ENCODE measurements at regions not wholly inside any gene's neighbourhood (a gene's known extent, or its start where the extent isn't known, plus 50 kb on each side); places are given as distances from the start of the nearest gene placed in this dataset.

- no peak overlapping the region for H3K4me3 ChIP-seq (ENCODE audit: insufficient read depth, low read depth, low read length)
- DNase-seq = peak; percentile 48
These were observed 171.8 kb downstream of the CTTN start for GRCh38 chr11:70569996-70570692.

GRCh38 chr11:70570693-70571395 lies 172.5 kb downstream of the CTTN start:
- DNase-seq = no peak
- Histone ChIP-seq H3K27me3 (ENCODE audit: control insufficient read depth, insufficient read depth, low read length) (no peaks in the 10 kb centered on the region), H3K4me3 (ENCODE audit: insufficient read depth, low read depth, low read length) (no peak overlapping the region), H3K36me3 (replicated peaks; ENCODE audit: control insufficient read depth, insufficient read depth, low read length) (no peaks in the 10 kb centered on the region)

More at GRCh38 chr11:70569996-70570692, 171.8 kb downstream of the CTTN start:
- H3K27me3 ChIP-seq (ENCODE audit: control insufficient read depth, insufficient read depth, low read length) = no peaks in the 10 kb centered on the region
- H3K36me3 ChIP-seq (replicated peaks; ENCODE audit: control insufficient read depth, insufficient read depth, low read length) = no peaks in the 10 kb centered on the region

DNA sequence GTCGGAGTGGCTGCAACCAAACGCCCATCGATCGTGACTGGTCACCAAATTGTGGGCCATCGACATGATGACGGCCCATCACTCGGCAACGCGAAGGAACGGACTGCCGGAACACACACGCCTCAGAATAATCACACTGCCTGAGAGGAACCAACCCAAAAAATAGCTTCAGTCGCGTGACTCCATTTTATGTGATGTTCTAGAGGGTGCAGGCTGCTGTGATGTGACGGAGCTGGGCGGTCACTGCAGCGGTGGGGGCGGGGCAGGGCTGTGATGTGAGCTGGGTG lies 174.6 kb downstream of the CTTN start:
- no peak for DNase-seq

GRCh38 chr11:70573701-70574151 lies 175.4 kb downstream of the CTTN start:
- H3K27me3 ChIP-seq (ENCODE audit: control insufficient read depth, insufficient read depth, low read length) = no peaks in the 10 kb centered on the region
- peak; percentile 50 for DNase-seq
- no peaks in the 10 kb centered on the region for H3K36me3 ChIP-seq (replicated peaks; ENCODE audit: control insufficient read depth, insufficient read depth, low read length)
- no peak overlapping the region for H3K4me3 ChIP-seq (ENCODE audit: insufficient read depth, low read depth, low read length)

More for the DNA sequence above, 174.6 kb downstream of the CTTN start:
- no peaks in the 10 kb centered on the region for H3K36me3 ChIP-seq (replicated peaks; ENCODE audit: control insufficient read depth, insufficient read depth, low read length)
- H3K27me3 ChIP-seq (ENCODE audit: control insufficient read depth, insufficient read depth, low read length) = no peaks in the 10 kb centered on the region
- no peak overlapping the region for H3K4me3 ChIP-seq (ENCODE audit: insufficient read depth, low read depth, low read length)

- no peak overlapping the region for H3K4me3 ChIP-seq (ENCODE audit: insufficient read depth, low read depth, low read length)
- H3K27me3 ChIP-seq (ENCODE audit: control insufficient read depth, insufficient read depth, low read length) = no peaks in the 10 kb centered on the region
- DNase-seq = peak; percentile 35
- H3K36me3 ChIP-seq (replicated peaks; ENCODE audit: control insufficient read depth, insufficient read depth, low read length) = no peaks in the 10 kb centered on the region
These were observed 176.5 kb downstream of the CTTN start for GRCh38 chr11:70574725-70575347.

- no peak overlapping the region for H3K4me3 ChIP-seq (ENCODE audit: insufficient read depth, low read depth, low read length)
- H3K27me3 ChIP-seq (ENCODE audit: control insufficient read depth, insufficient read depth, low read length) = no peaks in the 10 kb centered on the region
- peak; percentile 64 for DNase-seq
- H3K36me3 ChIP-seq (replicated peaks; ENCODE audit: control insufficient read depth, insufficient read depth, low read length) = no peaks in the 10 kb centered on the region
These were observed 177.2 kb downstream of the CTTN start for GRCh38 chr11:70575396-70576060.

- Histone ChIP-seq H3K27me3 (ENCODE audit: control insufficient read depth, insufficient read depth, low read length) (no peaks in the 10 kb centered on the region), H3K36me3 (replicated peaks; ENCODE audit: control insufficient read depth, insufficient read depth, low read length) (no peaks in the 10 kb centered on the region), H3K4me3 (ENCODE audit: insufficient read depth, low read depth, low read length) (no peak overlapping the region)
- peak; percentile 31 for DNase-seq
These were observed 178.9 kb downstream of the CTTN start for GRCh38 chr11:70577258-70577603.

DNA sequence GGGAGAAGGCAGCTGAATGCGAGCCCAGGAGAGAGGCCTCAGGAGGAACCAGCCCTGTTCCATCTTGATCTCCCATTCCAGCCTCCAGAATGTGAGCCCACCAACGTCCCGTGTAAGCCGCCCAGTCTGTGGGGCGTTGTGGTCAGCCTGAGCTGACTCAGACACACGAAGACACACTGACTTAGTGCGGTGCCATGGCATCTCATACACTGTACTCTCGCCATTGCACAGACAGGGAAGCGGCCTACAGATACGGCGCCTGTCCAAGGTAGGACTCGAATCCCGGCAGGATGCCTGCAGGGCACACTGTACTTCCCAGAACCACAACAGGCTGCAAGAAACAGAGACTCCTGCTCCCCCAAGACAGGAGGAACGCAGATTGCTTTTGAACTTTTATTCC lies 179.6 kb downstream of the CTTN start:
- Histone ChIP-seq H3K27me3 (ENCODE audit: control insufficient read depth, insufficient read depth, low read length) (no peaks in the 10 kb centered on the region), H3K36me3 (replicated peaks; ENCODE audit: control insufficient read depth, insufficient read depth, low read length) (no peaks in the 10 kb centered on the region), H3K4me3 (ENCODE audit: insufficient read depth, low read depth, low read length) (no peak overlapping the region)
- DNase-seq = no peak

DNA sequence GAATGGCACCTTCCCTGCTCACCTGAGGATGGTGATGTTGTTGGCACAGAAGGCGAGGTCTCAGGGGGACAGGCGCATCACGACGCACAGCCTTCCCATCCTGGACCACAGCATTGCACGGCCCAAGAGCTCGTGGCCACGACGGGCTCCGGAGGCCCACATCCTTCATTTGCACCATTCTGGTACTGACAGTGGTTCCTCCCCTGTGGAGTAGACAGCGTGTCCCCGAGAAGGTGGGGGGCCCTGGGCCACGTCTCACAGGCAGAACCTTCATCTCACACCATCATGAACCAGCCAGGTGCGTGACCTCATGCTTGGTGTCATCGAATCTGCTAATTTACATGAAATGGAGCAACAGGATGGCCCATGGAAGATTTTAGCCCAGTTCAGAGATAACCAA lies 180.0 kb downstream of the CTTN start:
- H3K36me3 ChIP-seq (replicated peaks; ENCODE audit: control insufficient read depth, insufficient read depth, low read length) = no peaks in the 10 kb centered on the region

DNA sequence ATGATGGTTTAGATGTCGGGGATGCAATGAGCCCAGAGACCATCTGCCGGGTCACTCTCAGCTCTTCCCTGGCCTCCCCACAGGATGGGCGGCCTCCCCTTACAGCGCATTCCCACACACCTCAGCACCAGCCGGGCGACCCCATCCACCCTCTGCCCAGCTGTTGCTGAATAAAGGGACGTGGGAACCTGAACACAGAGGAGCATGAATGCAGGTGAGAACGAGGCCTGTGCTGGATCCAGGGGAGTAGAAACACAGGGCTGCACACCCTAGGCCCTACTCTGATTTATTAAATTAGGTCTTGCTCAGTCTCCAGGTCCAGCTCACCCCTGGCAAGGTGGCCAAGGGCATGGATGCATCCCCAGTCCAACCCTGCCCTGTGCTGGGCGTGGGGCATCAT lies 180.5 kb downstream of the CTTN start:
- Histone ChIP-seq H3K36me3 (replicated peaks; ENCODE audit: control insufficient read depth, insufficient read depth, low read length) (no peaks in the 10 kb centered on the region), H3K27me3 (ENCODE audit: control insufficient read depth, insufficient read depth, low read length) (no peaks in the 10 kb centered on the region), H3K4me3 (ENCODE audit: insufficient read depth, low read depth, low read length) (no peak overlapping the region)
- peak; percentile 40 for DNase-seq

More for the DNA sequence above, 180.0 kb downstream of the CTTN start:
- Histone ChIP-seq H3K4me3 (ENCODE audit: insufficient read depth, low read depth, low read length) (no peak overlapping the region), H3K27me3 (ENCODE audit: control insufficient read depth, insufficient read depth, low read length) (no peaks in the 10 kb centered on the region)
- DNase-seq = peak; percentile 29

- Histone ChIP-seq H3K27me3 (ENCODE audit: control insufficient read depth, insufficient read depth, low read length) (no peaks in the 10 kb centered on the region), H3K36me3 (replicated peaks; ENCODE audit: control insufficient read depth, insufficient read depth, low read length) (no peaks in the 10 kb centered on the region), H3K4me3 (ENCODE audit: insufficient read depth, low read depth, low read length) (no peak overlapping the region)
- DNase-seq = peak; percentile 34
These were observed 181.1 kb downstream of the CTTN start for GRCh38 chr11:70579316-70579955.

DNA sequence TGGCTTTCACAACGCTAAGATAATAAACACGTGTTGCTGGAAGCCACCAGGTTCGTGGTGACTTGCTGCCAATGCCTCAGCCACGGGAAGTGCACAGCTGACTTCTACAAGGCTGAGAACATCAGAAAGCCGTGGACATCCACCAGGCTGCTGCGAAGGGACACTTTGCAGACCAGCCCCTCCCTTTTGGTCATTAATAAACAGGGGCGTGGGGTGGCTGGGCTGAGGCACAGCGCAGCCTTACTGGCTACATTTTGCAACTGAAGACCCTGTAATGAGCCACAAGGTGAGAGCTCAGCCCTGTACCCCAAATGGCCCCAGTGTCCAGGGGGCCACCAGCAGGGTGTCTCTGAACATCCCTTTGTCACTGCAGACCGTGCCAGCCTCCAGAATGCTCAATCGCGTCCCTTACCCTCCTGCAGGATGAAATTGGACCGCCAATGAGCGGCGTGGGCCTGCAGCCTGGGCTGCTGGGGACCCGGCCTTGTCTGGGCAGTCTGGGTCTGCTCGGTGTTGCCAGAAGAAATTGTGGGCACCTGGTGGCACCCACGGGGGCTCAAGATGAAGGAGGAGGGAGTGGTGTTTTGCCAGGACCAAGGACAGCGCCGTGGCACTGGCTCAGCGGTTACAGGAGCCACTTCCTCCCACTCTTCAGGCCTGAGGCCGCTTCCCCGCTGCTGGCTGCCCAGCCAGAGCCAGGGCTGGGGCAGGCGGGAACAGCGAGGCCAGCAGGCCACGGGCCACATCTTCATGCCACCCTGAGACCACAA lies 181.9 kb downstream of the CTTN start:
- no peaks in the 10 kb centered on the region for H3K27me3 ChIP-seq (ENCODE audit: control insufficient read depth, insufficient read depth, low read length)
- peak; percentile 82 for DNase-seq
- H3K36me3 ChIP-seq (replicated peaks; ENCODE audit: control insufficient read depth, insufficient read depth, low read length) = no peaks in the 10 kb centered on the region
- H3K4me3 ChIP-seq (ENCODE audit: insufficient read depth, low read depth, low read length) = no peak overlapping the region

- Histone ChIP-seq H3K4me3 (ENCODE audit: insufficient read depth, low read depth, low read length) (no peak overlapping the region), H3K27me3 (ENCODE audit: control insufficient read depth, insufficient read depth, low read length) (no peaks in the 10 kb centered on the region), H3K36me3 (replicated peaks; ENCODE audit: control insufficient read depth, insufficient read depth, low read length) (no peaks in the 10 kb centered on the region)
- no peak for DNase-seq
These were observed 183.9 kb downstream of the CTTN start for GRCh38 chr11:70581991-70582885.

Data from H7 (cell line).